Smooth muscle cell (in vitro differentiated cells): ENCODE measurements at regions not wholly inside any gene's neighbourhood (a gene's known extent, or its start where the extent isn't known, plus 50 kb on each side); places are given as distances from the start of the nearest gene placed in this dataset.

Experiments used
- DNase-seq: peaks from one replicate; lab custom pipeline; 2025; ENCODE audit not compliant: unreplicated experiment; lab: John Stamatoyannopoulos, UW
- H2AFZ ChIP-seq: fragments of 200-600 bp; sonication (generic); 2 replicates; pipeline ENCODE4 v1.6.0; 2016; ENCODE audit warnings: antibody characterized with exemption, low read depth, mild to moderate bottlenecking
- H3F3A ChIP-seq: fragments of 200-600 bp; sonication (generic); 2 replicates; pipeline ENCODE4 v1.6.0; 2017; ENCODE audit warnings: antibody characterized with exemption, low read depth
- H3K27ac ChIP-seq: fragments of 200-600 bp; sonication (generic); 2 replicates; pipeline ENCODE4 v1.5.1; 2016; ENCODE audit warnings: low read depth, mild to moderate bottlenecking
- H3K27me3 ChIP-seq: fragments of 200-600 bp; sonication (generic); 2 replicates; pipeline ENCODE4 v1.6.1; 2016; ENCODE audit warnings: low read depth, mild to moderate bottlenecking
- H3K36me3 ChIP-seq: fragments of 200-600 bp; sonication (generic); 2 replicates; pipeline ENCODE4 v1.5.1; 2016; ENCODE audit warnings: low read depth
- H3K4me1 ChIP-seq: fragments of 200-600 bp; sonication (generic); 2 replicates; pipeline ENCODE4 v1.5.1; 2016; ENCODE audit warnings: low read depth
- H3K4me2 ChIP-seq: fragments of 200-600 bp; sonication (generic); 2 replicates; pipeline ENCODE4 v1.6.0; 2016; ENCODE audit warnings: mild to moderate bottlenecking
- H3K4me3 ChIP-seq: fragments of 200-600 bp; sonication (generic); 2 replicates; pipeline ENCODE4 v1.5.1; 2016; ENCODE audit warnings: mild to moderate bottlenecking
- H3K79me2 ChIP-seq: fragments of 200-600 bp; sonication (generic); 2 replicates; pipeline ENCODE4 v1.6.0; 2016; ENCODE audit warnings: low read depth, mild to moderate bottlenecking
- H3K9ac ChIP-seq: fragments of 200-600 bp; sonication (generic); 2 replicates; pipeline ENCODE4 v1.6.0; 2016; ENCODE audit warnings: low read depth
- H3K9me3 ChIP-seq: fragments of 200-600 bp; sonication (generic); replicated peaks from 2 replicates; pipeline ENCODE4 v1.5.1; 2016; ENCODE audit warnings: low read depth
- H4K20me1 ChIP-seq: fragments of 200-600 bp; sonication (generic); 2 replicates; pipeline ENCODE4 v1.6.0; 2016; ENCODE audit warnings: low read depth
- WGBS: methylation state at CpG from one replicate; pipeline ENCODE4 v1.1.7; 2016; ENCODE audit warnings: low lambda C conversion rate; 5-methylcytosine and 5-hydroxymethylcytosine counted together
- TF ChIP-seq, protein P1 (sequence below): fragments of 200-600 bp; sonication (generic); IDR thresholded peaks from 2 replicates; pipeline ENCODE4 v1.5.1; 2017; ENCODE audit warnings: borderline replicate concordance, mild to moderate bottlenecking, antibody characterized with exemption; ENCODE audit not compliant: insufficient read depth, poor library complexity, severe bottlenecking

DNA sequence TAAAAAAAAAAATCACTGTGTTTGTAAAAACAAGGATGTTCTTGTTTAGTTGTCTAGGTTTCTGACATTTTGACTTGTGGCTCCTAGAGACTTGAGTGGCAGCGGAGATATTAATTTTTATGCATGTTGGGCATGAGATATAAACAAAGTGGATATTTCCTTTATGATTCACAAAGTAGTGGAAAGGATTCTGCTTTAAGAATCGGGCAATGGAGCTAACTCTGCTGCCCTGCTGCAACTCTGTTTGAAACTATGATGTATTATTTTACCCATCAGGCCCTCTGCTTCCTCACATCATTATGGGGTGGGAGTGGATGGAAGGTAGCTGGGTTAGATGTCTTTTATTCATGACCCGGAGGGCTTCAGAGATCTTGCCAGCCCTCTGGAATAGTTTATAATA lies 94.1 kb upstream of the CD180 start:
- Histone ChIP-seq H4K20me1 (no peaks in the 10 kb centered on the region), H3K4me2 (no peak overlapping the region)
- WGBS, result 83% methylated on average over 3 of the region's 3 CpGs

DNA sequence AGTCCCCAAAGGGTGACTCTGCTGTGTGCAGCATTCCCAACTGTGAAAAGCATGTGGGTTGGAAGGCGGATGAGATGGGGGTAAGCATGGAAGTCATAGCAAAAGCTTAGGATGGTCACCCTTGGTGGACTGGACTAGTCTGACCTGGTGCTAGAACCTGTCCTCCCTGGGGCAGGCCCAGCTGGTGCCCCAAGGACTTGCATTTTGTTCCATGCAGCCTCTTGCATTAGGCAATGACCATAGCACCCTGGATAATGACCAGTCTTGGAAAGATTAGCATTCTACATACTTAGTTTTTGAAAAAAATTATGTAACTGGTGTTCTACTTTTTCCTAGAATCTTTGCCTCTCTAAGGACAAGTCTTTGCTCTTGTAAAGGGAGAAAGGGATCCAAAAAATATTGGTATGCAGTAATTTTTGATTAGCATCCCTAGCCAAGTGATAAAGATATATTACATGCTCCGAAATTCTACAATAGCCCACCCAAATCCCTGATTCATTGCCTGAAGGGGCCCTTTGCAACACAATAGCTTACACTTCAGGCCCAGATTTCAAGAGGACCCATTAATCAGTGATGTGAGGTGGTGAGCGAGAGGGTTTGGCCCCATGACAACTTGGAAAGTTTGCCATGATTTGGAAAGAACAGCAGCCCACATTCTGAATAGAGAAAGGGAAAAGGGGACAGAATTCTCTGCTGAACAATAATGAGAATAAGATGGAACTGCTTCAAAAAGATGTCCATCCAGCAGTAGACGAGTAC lies 93.3 kb upstream of the CD180 start:
- Histone ChIP-seq H2AFZ (no peak overlapping the region), H3K9ac (no peak overlapping the region), H3K27me3 (no peaks in the 10 kb centered on the region), H3K4me1 (no peaks in the 10 kb centered on the region), H3K4me3 (no peak overlapping the region), H3F3A (peaks cover 6% of the 10 kb centered on the region), H3K4me2 (no peak overlapping the region), H3K9me3 (no peaks in the 10 kb centered on the region), H3K36me3 (no peaks in the 10 kb centered on the region), H3K27ac (no peak overlapping the region), H3K79me2 (no peaks in the 10 kb centered on the region), H4K20me1 (no peaks in the 10 kb centered on the region)
- DNase-seq, result no peak
- WGBS, result 97% methylated on average over 4 of the region's 4 CpGs
- TF ChIP-seq, protein P1, sequence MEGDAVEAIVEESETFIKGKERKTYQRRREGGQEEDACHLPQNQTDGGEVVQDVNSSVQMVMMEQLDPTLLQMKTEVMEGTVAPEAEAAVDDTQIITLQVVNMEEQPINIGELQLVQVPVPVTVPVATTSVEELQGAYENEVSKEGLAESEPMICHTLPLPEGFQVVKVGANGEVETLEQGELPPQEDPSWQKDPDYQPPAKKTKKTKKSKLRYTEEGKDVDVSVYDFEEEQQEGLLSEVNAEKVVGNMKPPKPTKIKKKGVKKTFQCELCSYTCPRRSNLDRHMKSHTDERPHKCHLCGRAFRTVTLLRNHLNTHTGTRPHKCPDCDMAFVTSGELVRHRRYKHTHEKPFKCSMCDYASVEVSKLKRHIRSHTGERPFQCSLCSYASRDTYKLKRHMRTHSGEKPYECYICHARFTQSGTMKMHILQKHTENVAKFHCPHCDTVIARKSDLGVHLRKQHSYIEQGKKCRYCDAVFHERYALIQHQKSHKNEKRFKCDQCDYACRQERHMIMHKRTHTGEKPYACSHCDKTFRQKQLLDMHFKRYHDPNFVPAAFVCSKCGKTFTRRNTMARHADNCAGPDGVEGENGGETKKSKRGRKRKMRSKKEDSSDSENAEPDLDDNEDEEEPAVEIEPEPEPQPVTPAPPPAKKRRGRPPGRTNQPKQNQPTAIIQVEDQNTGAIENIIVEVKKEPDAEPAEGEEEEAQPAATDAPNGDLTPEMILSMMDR, result no peak

More for the DNA sequence above, 94.1 kb upstream of the CD180 start:
- no peaks in the 10 kb centered on the region for H3K9me3 ChIP-seq
- no peak overlapping the region for H2AFZ ChIP-seq
- H3K27ac ChIP-seq, result no peak overlapping the region
- H3K79me2 ChIP-seq, result no peaks in the 10 kb centered on the region
- TF ChIP-seq, protein P1, result no peak
- DNase-seq, result no peak
- H3K4me3 ChIP-seq, result no peak overlapping the region
- H3K4me1 ChIP-seq, result no peaks in the 10 kb centered on the region
- no peaks in the 10 kb centered on the region for H3K27me3 ChIP-seq
- H3K9ac ChIP-seq, result no peak overlapping the region
- H3K36me3 ChIP-seq, result no peaks in the 10 kb centered on the region
- H3F3A ChIP-seq, result peaks cover 6% of the 10 kb centered on the region

DNA sequence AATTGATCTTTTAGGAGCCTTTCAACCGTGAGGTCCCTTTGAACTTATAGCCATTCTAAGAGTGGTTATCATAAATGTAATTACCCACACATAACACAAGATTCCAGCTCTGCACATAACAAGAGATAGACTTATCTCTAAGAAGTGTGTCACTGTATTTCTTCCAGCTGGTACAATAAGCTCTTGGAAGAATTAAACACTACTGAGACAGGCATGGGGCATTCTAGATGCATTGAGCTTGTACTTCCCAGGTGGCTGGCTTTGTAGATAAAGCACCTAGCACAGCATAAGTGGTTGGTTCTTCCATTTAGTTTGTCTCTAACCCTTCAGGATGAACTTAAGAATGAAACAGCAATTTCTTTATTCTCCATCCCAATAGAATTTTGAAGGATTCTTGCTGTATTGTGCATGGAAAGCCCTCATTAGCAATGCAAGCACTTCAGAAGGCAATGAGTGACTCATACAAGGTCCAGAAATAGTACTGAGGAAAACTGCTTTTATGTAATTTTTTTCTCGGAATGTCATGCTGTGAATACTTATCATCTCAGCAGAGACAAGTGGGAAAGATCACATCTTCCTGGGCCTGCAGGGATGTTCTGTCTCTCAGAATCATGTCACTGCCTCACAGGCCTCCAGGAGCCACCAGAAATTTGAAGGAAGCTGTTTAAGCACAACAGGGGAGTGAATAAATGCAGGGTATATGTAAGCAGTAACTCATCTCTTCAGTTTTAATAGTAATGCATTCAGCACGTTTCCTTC lies 91.1 kb upstream of the CD180 start:
- H3F3A ChIP-seq, result peaks cover 6% of the 10 kb centered on the region
- no peak overlapping the region for H3K4me3 ChIP-seq
- H3K9ac ChIP-seq, result no peak overlapping the region
- H3K79me2 ChIP-seq, result no peaks in the 10 kb centered on the region
- no peaks in the 10 kb centered on the region for H3K9me3 ChIP-seq
- H4K20me1 ChIP-seq, result no peaks in the 10 kb centered on the region
- no peak overlapping the region for H2AFZ ChIP-seq
- WGBS, result 28% methylated on average over 3 of the region's 3 CpGs
- no peak overlapping the region for H3K27ac ChIP-seq
- no peaks in the 10 kb centered on the region for H3K27me3 ChIP-seq
- H3K4me2 ChIP-seq, result peak overlapping the region; percentile 38
- TF ChIP-seq, protein P1, result no peak
- no peaks in the 10 kb centered on the region for H3K36me3 ChIP-seq
- no peak for DNase-seq
- peaks cover 7% of the 10 kb centered on the region for H3K4me1 ChIP-seq
